ENCODE measurements at regions not wholly inside any gene's neighbourhood (a gene's known extent, or its start where the extent isn't known, plus 50 kb on each side); places are given as distances from the start of the nearest gene placed in this dataset.

GRCh38 chr3:70722018-70722417 is 409.6 kb upstream of the MDFIC2 start:
- TF ChIP-seq CTCF (conservative IDR thresholded peaks at IDR 0.05; ENCODE audit: low read depth, low read length) (no peak), EZH2 (IDR thresholded peaks at IDR 0.05; ENCODE audit: low read length, unreplicated experiment) (no peak)

Data from PC-3 (cell line).